H1 (cell line): ENCODE measurements at regions not wholly inside any gene's neighbourhood (a gene's known extent, or its start where the extent isn't known, plus 50 kb on each side); places are given as distances from the start of the nearest gene placed in this dataset.

Experiments used
- CHD7 ChIP-seq: fragments of 300-600 bp; sonication (generic); IDR thresholded peaks from 2 replicates; pipeline ENCODE4 v1.7.1; 2012; ENCODE audit warnings: low read length, moderate library complexity, mild to moderate bottlenecking, inconsistent platforms; ENCODE audit not compliant: insufficient replicate concordance

DNA sequence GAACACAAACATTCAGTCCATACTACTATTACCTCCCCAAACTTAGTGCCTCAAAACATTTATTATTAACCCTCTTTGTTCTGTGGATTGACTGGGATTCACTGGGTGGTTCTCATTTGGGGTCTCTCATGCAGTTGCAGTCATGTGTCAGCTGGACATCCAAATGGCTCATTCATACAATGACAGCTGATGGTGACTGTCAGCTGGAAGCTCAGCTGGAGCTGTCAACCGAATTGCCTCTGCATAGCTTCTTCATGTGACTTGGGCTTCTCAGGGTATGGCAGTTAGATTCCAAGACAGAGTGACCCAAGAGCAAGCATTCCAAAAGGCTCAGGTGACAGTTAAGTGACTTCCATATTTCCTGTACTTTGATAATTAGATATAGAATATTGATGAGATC lies 85.2 kb downstream of the CCDC34 start (continued):
- TF ChIP-seq CHD7, result no peak
